Calu3 (cell line): ENCODE measurements at regions not wholly inside any gene's neighbourhood (a gene's known extent, or its start where the extent isn't known, plus 50 kb on each side); places are given as distances from the start of the nearest gene placed in this dataset.
"Not testable (repeated sequence)": the region's sequence is repeated elsewhere in the genome, so short reads cannot be mapped to it uniquely, and the experiment has no call there.

Source experiments
- BruUV-seq: library from RNA; stranded (reverse); fragments of 400-500 nt; replicated peaks from 2 replicates; lab custom pipeline; 2021; lab: Mats Ljungman, UMichigan
- CTCF ChIA-PET: fragments of 300-600 bp; sonication (Branson Sonifier 250); formaldehyde crosslinking; loops from one replicate; lab custom pipeline; 2022; ENCODE audit warnings: antibody characterized with exemption; lab: Charles Lee
- DNase-seq: peaks from one replicate; pipeline ENCODE4 v3.0.0; 2022
- H3K27ac Mint-ChIP-seq: one replicate; pipeline ENCODE4 v1.8.0; 2022; ENCODE audit warnings: mixed read lengths; ENCODE audit not compliant: unreplicated experiment
- H3K27me3 Mint-ChIP-seq: one replicate; pipeline ENCODE4 v1.8.0; 2022; ENCODE audit warnings: mixed read lengths; ENCODE audit not compliant: unreplicated experiment
- H3K36me3 Mint-ChIP-seq: one replicate; pipeline ENCODE4 v1.8.0; 2022; ENCODE audit warnings: mild to moderate bottlenecking, moderate library complexity, mixed read lengths; ENCODE audit not compliant: insufficient read depth, unreplicated experiment
- H3K4me1 Mint-ChIP-seq: one replicate; pipeline ENCODE4 v1.8.0; 2022; ENCODE audit warnings: mild to moderate bottlenecking, low read depth, mixed read lengths; ENCODE audit not compliant: unreplicated experiment
- H3K4me3 Mint-ChIP-seq: one replicate; pipeline ENCODE4 v1.8.0; 2022; ENCODE audit warnings: mild to moderate bottlenecking, low read depth, moderate library complexity, mixed read lengths; ENCODE audit not compliant: unreplicated experiment
- H3K9me3 Mint-ChIP-seq: one replicate; pipeline ENCODE4 v1.8.0; 2022; ENCODE audit warnings: low read depth, mixed read lengths; ENCODE audit not compliant: unreplicated experiment
- CTCF ChIP-seq: fragments of 200-600 bp; IDR thresholded peaks from one replicate; pipeline ENCODE4 v1.8.0; 2022; ENCODE audit warnings: antibody characterized with exemption; ENCODE audit not compliant: unreplicated experiment
- intact Hi-C: fragments of 100-400 bp; cut with micrococcal nuclease; formaldehyde crosslinking; loops from one replicate; pipeline ENCODE4 v1.10.0; 2022; ENCODE audit not compliant: unreplicated experiment

GRCh38 chr12:42728770-42729534 lies 139.4 kb upstream of the PRICKLE1 start:
- CTCF ChIA-PET, result no interaction called here
- no TSS peak for BruUV-seq

GRCh38 chr12:42728287-42728686 lies 138.7 kb upstream of the PRICKLE1 start:
- Mint-ChIP-seq H3K27me3 (no peaks in the 10 kb centered on the region), H3K27ac (no peak overlapping the region), H3K9me3 (no peaks in the 10 kb centered on the region), H3K4me1 (peaks cover 6% of the 10 kb centered on the region), H3K36me3 (no peaks in the 10 kb centered on the region), H3K4me3 (no peak overlapping the region)
- intact Hi-C loops, result no loop called here
- CTCF ChIA-PET, result no interaction called here
- DNase-seq, result no peak
- no peak for TF ChIP-seq CTCF
- no TSS peak for BruUV-seq

More at GRCh38 chr12:42728770-42729534, 139.4 kb upstream of the PRICKLE1 start:
- peaks cover 6% of the 10 kb centered on the region for H3K4me1 Mint-ChIP-seq
- no peak for DNase-seq
- no peak for TF ChIP-seq CTCF
- H3K27me3 Mint-ChIP-seq, result no peaks in the 10 kb centered on the region
- no peak overlapping the region for H3K4me3 Mint-ChIP-seq
- H3K36me3 Mint-ChIP-seq, result no peaks in the 10 kb centered on the region
- no peak overlapping the region for H3K27ac Mint-ChIP-seq
- no peaks in the 10 kb centered on the region for H3K9me3 Mint-ChIP-seq
- intact Hi-C loops, result no loop called here

- H3K9me3 Mint-ChIP-seq, result no peaks in the 10 kb centered on the region
- BruUV-seq, result no TSS peak
- peaks cover 6% of the 10 kb centered on the region for H3K4me1 Mint-ChIP-seq
- no peak for TF ChIP-seq CTCF
- H3K4me3 Mint-ChIP-seq, result no peak overlapping the region
- H3K36me3 Mint-ChIP-seq, result no peaks in the 10 kb centered on the region
- DNase-seq, result no peak
- no peak overlapping the region for H3K27ac Mint-ChIP-seq
- CTCF ChIA-PET, result no interaction called here
- intact Hi-C loops, result no loop called here
- no peaks in the 10 kb centered on the region for H3K27me3 Mint-ChIP-seq
Observed at GRCh38 chr12:42725809-42726208, 136.3 kb upstream of the PRICKLE1 start.

GRCh38 chr12:42716491-42716891 lies 126.9 kb upstream of the PRICKLE1 start:
- Mint-ChIP-seq H3K4me1 (no peaks in the 10 kb centered on the region), H3K27me3 (no peaks in the 10 kb centered on the region), H3K27ac (no peak overlapping the region), H3K36me3 (no peaks in the 10 kb centered on the region), H3K9me3 (peaks cover 4% of the 10 kb centered on the region), H3K4me3 (no peak overlapping the region)
- no peak for TF ChIP-seq CTCF
- CTCF ChIA-PET, result no interaction called here
- no peak for DNase-seq
- BruUV-seq, result no TSS peak
- intact Hi-C loops, result no loop called here

- H3K9me3 Mint-ChIP-seq, intact Hi-C loops: not testable (repeated sequence)
Observed at GRCh38 chr12:42713566-42713965, 124.0 kb upstream of the PRICKLE1 start.

GRCh38 chr12:42708374-42708773 lies 118.8 kb upstream of the PRICKLE1 start:
- CTCF ChIA-PET, result not testable (repeated sequence)

More at GRCh38 chr12:42713566-42713965, 124.0 kb upstream of the PRICKLE1 start:
- H3K27me3 Mint-ChIP-seq, H3K36me3 Mint-ChIP-seq, H3K27ac Mint-ChIP-seq, H3K4me3 Mint-ChIP-seq, H3K4me1 Mint-ChIP-seq, BruUV-seq, CTCF ChIA-PET, DNase-seq: not testable (repeated sequence)

More at GRCh38 chr12:42708374-42708773, 118.8 kb upstream of the PRICKLE1 start:
- BruUV-seq, DNase-seq, H3K36me3 Mint-ChIP-seq, H3K4me1 Mint-ChIP-seq, H3K27me3 Mint-ChIP-seq, intact Hi-C loops, H3K9me3 Mint-ChIP-seq, H3K4me3 Mint-ChIP-seq, H3K27ac Mint-ChIP-seq: not testable (repeated sequence)
